B cell (primary cell): ENCODE measurements at regions not wholly inside any gene's neighbourhood (a gene's known extent, or its start where the extent isn't known, plus 50 kb on each side); places are given as distances from the start of the nearest gene placed in this dataset.

Experiments used
- ATAC-seq: fragments of 200-7000 bp; cut with Tn5 transposase; one replicate; pipeline ENCODE4 v1.10.0; 2021; ENCODE audit warnings: low read depth, mild to moderate bottlenecking, moderate number of reproducible peaks, moderate library complexity
- CTCF ChIA-PET: fragments of 350-600 bp; sonication (Branson Sonifier 250); formaldehyde crosslinking; loops from one replicate; lab custom pipeline; 2021; ENCODE audit warnings: antibody characterized with exemption, inconsistent platforms; lab: Charles Lee
- POLR2A ChIA-PET: fragments of 350-600 bp; sonication (Branson Sonifier 250); formaldehyde crosslinking; loops from one replicate; lab custom pipeline; 2021; ENCODE audit warnings: antibody characterized with exemption; lab: Charles Lee
- DNase-seq: peaks from one replicate; pipeline ENCODE4 v3.0.0; 2013
- H2AFZ ChIP-seq: 2 replicates; pipeline ENCODE4 v1.6.1; 2012; ENCODE audit warnings: mild to moderate bottlenecking, low read depth, low read length; ENCODE audit not compliant: insufficient read depth, poor library complexity, severe bottlenecking
- H3K27ac ChIP-seq, 2 donors: 1 replicate in 1 of 2; 2 replicates in 1 of 2; pipeline ENCODE4 v1.5.1; 2012 to 2013; ENCODE audit warnings: low read length in 2 of 2, mild to moderate bottlenecking in 2 of 2, moderate library complexity in 1 of 2
- H3K27me3 ChIP-seq, 4 experiments: fragments of 200-600 bp in 1 of 4; sonication (generic) in 1 of 4; replicated peaks in 1 of 4; 1 replicate in 2 of 4; 2 replicates in 2 of 4; pipeline versions ENCODE4 v1.6.1 to v1.7.0; 2013 to 2016; ENCODE audit warnings: low read length in 3 of 4, mild to moderate bottlenecking in 2 of 4, mixed read lengths in 1 of 4, moderate library complexity in 1 of 4; ENCODE audit not compliant: insufficient read depth in 4 of 4, control insufficient read depth in 3 of 4; ENCODE audit errors: control extremely low read depth in 1 of 4
- H3K36me3 ChIP-seq, 2 experiments: replicated peaks in 1 of 2; 1 replicate in 1 of 2; 2 replicates in 1 of 2; pipeline versions ENCODE4 v1.6.1 to v1.7.1; 2013; ENCODE audit warnings: low read length in 1 of 2; ENCODE audit not compliant: insufficient read depth in 2 of 2, control insufficient read depth in 1 of 2; ENCODE audit errors: control extremely low read depth in 1 of 2, extremely low read depth in 1 of 2
- H3K4me1 ChIP-seq, 2 donors: fragments of 200-600 bp in 1 of 2; sonication (generic) in 1 of 2; 1 replicate in 1 of 2; 2 replicates in 1 of 2; pipeline versions ENCODE4 v1.5.1 to v1.6.1; 2013 to 2017; ENCODE audit warnings: low read length in 2 of 2; ENCODE audit not compliant: control insufficient read depth in 2 of 2, insufficient read depth in 2 of 2
- H3K4me2 ChIP-seq: replicated peaks from 2 replicates; pipeline ENCODE3; 2012; ENCODE audit warnings: mild to moderate bottlenecking, low read depth, low read length; ENCODE audit not compliant: poor library complexity, severe bottlenecking
- H3K4me3 ChIP-seq, 5 experiments: fragments of 200-600 bp in 1 of 5; sonication (generic) in 1 of 5; 1 replicate in 3 of 5; 2 replicates in 2 of 5; pipeline versions ENCODE4 v1.5.1 to v1.7.0; 2011 to 2016; ENCODE audit warnings: low read length in 4 of 5, mild to moderate bottlenecking in 4 of 5, low read depth in 2 of 5, control low read depth in 1 of 5, moderate library complexity in 1 of 5; ENCODE audit not compliant: insufficient read depth in 1 of 5; ENCODE audit errors: control extremely low read depth in 1 of 5, extremely low read depth in 1 of 5
- H3K79me2 ChIP-seq: fragments of 200-600 bp; sonication (generic); one replicate; pipeline ENCODE4 v1.6.0; 2016; ENCODE audit warnings: low read length; ENCODE audit not compliant: control insufficient read depth, insufficient read depth
- H3K9ac ChIP-seq: fragments of 200-600 bp; sonication (generic); 2 replicates; pipeline ENCODE4 v1.6.1; 2017; ENCODE audit warnings: mild to moderate bottlenecking, low read length, moderate library complexity
- H3K9me3 ChIP-seq, 3 donors: one replicate each; pipeline versions ENCODE4 v1.6.1 to v1.7.1; 2013; ENCODE audit warnings: low read length in 2 of 3; ENCODE audit not compliant: control insufficient read depth in 2 of 3, insufficient read depth in 1 of 3; ENCODE audit errors: control extremely low read depth in 1 of 3
- H4K20me1 ChIP-seq: 2 replicates; pipeline ENCODE4 v1.6.0; 2012; ENCODE audit warnings: mild to moderate bottlenecking, low read length; ENCODE audit not compliant: insufficient read depth, control insufficient read depth, poor library complexity, severe bottlenecking
- H3K27ac Mint-ChIP-seq: one replicate; pipeline ENCODE4 v1.8.0; 2021; ENCODE audit warnings: mixed read lengths
- H3K27me3 Mint-ChIP-seq: one replicate; pipeline ENCODE4 v1.8.0; 2021; ENCODE audit warnings: mixed read lengths
- H3K4me1 Mint-ChIP-seq: one replicate; pipeline ENCODE4 v1.8.0; 2021; ENCODE audit warnings: mixed read lengths
- H3K4me3 Mint-ChIP-seq: one replicate; pipeline ENCODE4 v1.8.0; 2021; ENCODE audit warnings: mixed read lengths
- H3K9me3 Mint-ChIP-seq: one replicate; pipeline ENCODE4 v1.8.0; 2022; ENCODE audit warnings: mixed read lengths; ENCODE audit not compliant: insufficient read depth
- EZH2 ChIP-seq: IDR thresholded peaks from 2 replicates; pipeline ENCODE4 v1.6.1; 2012; ENCODE audit warnings: borderline replicate concordance, low read depth, mild to moderate bottlenecking, moderate library complexity, low read length; ENCODE audit not compliant: insufficient read depth, poor library complexity, severe bottlenecking
- WGBS: methylation state at CpG from one replicate; pipeline ENCODE4 v1.1.5; 2013; ENCODE audit warnings: missing lambda C conversion rate; ENCODE audit not compliant: insufficient coverage; 5-methylcytosine and 5-hydroxymethylcytosine counted together
- intact Hi-C: fragments of 100-400 bp; cut with micrococcal nuclease; formaldehyde crosslinking; loops from one replicate; pipeline ENCODE4 v1.10.0; 2022
- TF ChIP-seq, protein P1 (sequence below): fragments of 200-600 bp; IDR thresholded peaks from one replicate; pipeline ENCODE4 v1.8.0; 2022; ENCODE audit warnings: antibody characterized with exemption, mild to moderate bottlenecking

DNA sequence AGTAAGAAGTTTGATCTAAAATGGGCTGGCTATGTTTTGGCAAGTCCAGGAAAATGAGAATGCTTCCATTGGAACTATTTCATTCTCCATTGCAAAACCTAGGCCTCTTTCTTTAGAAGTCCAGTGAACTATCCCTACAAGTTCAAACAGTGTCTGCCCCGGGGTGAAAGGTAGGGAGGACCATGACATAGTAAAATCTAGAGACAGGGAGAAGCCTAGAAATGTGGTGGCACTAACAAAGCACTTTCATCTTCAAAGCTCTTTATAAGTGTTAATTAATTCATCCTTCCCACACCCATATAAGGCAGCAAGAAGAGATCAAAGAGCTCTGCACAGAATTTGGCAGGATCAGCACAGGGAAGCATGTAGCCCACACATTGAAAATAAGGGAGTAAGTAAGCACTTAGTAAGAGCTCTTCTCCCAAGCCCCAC is 214.5 kb downstream of the IRS1 start:
- Histone ChIP-seq H3K4me2 (no peak overlapping the region), H3K4me1 (no peaks in the 10 kb centered on the region), H2AFZ (no peak overlapping the region), H3K79me2 (no peaks in the 10 kb centered on the region), H3K27me3 (no peaks in the 10 kb centered on the region), H3K9ac (no peak overlapping the region), H3K27ac (no peak overlapping the region), H4K20me1 (no peaks in the 10 kb centered on the region), H3K9me3 (no peaks in the 10 kb centered on the region), H3K36me3 (no peaks in the 10 kb centered on the region), H3K4me3 (no peak overlapping the region)
- DNase-seq, result no peak
- intact Hi-C loops, result no loop called here
- no peaks in the 10 kb centered on the region for H3K4me1 Mint-ChIP-seq
- CTCF ChIA-PET, result no interaction called here
- no peak overlapping the region for H3K4me3 Mint-ChIP-seq
- POLR2A ChIA-PET, result no interaction called here
- ATAC-seq, result no peak
- no CpG with 5 or more reads among the region's 1 CpG for WGBS
- peaks cover 15% of the 10 kb centered on the region for H3K27me3 Mint-ChIP-seq
- no peak overlapping the region for H3K27ac Mint-ChIP-seq
- H3K9me3 Mint-ChIP-seq, result no peaks in the 10 kb centered on the region
- no peak for TF ChIP-seq EZH2
- TF ChIP-seq, protein P1, sequence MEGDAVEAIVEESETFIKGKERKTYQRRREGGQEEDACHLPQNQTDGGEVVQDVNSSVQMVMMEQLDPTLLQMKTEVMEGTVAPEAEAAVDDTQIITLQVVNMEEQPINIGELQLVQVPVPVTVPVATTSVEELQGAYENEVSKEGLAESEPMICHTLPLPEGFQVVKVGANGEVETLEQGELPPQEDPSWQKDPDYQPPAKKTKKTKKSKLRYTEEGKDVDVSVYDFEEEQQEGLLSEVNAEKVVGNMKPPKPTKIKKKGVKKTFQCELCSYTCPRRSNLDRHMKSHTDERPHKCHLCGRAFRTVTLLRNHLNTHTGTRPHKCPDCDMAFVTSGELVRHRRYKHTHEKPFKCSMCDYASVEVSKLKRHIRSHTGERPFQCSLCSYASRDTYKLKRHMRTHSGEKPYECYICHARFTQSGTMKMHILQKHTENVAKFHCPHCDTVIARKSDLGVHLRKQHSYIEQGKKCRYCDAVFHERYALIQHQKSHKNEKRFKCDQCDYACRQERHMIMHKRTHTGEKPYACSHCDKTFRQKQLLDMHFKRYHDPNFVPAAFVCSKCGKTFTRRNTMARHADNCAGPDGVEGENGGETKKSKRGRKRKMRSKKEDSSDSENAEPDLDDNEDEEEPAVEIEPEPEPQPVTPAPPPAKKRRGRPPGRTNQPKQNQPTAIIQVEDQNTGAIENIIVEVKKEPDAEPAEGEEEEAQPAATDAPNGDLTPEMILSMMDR, result no peak

DNA sequence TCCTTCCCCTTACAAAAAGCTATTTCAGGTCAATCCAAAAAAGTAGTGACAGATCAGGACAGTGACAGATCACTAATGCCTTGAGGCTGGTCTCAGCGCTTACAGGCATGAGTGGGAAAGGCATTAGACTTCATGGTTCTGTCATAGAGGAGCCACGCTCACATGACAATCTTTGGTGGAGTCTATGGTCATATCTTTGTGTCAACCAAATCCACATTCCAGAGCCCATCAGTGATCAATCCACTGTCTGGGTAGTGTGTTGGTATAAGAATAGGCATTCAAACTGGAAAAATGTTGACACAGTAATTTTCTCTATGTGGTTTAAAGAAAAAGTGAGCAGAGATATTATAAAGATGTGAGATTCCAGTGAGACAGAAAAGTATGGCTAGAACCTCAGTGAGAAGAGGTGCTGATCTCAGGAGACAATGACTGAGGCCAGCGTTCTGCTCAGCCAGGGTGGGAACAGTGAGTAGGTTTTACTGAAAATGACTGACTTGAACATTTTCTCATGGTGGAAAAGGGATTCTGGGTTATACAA is 215.0 kb downstream of the IRS1 start:
- H3K4me1 Mint-ChIP-seq, result no peaks in the 10 kb centered on the region
- intact Hi-C loops, result no loop called here
- Histone ChIP-seq H3K27ac (no peak overlapping the region), H3K4me2 (no peak overlapping the region), H3K4me3 (no peak overlapping the region), H3K9ac (no peak overlapping the region), H4K20me1 (no peaks in the 10 kb centered on the region), H3K9me3 (no peaks in the 10 kb centered on the region), H3K79me2 (no peaks in the 10 kb centered on the region), H3K27me3 (no peaks in the 10 kb centered on the region), H2AFZ (no peak overlapping the region), H3K36me3 (no peaks in the 10 kb centered on the region), H3K4me1 (no peaks in the 10 kb centered on the region)
- DNase-seq (no peak), ATAC-seq (no peak)
- CTCF ChIA-PET, result no interaction called here
- peaks cover 15% of the 10 kb centered on the region for H3K27me3 Mint-ChIP-seq
- H3K9me3 Mint-ChIP-seq, result no peaks in the 10 kb centered on the region
- WGBS, result 100% methylated on average over 1 of the region's 3 CpGs
- TF ChIP-seq, protein P1, result no peak
- no peak for TF ChIP-seq EZH2
- H3K27ac Mint-ChIP-seq, result no peak overlapping the region
- POLR2A ChIA-PET, result no interaction called here
- H3K4me3 Mint-ChIP-seq, result no peak overlapping the region
